NCI-H345 treated with DMSO at 0.1 percent for 48 hours (cell line): ENCODE measurements at regions not wholly inside any gene's neighbourhood (a gene's known extent, or its start where the extent isn't known, plus 50 kb on each side); places are given as distances from the start of the nearest gene placed in this dataset.
A peak's percentile ranks its signal among the peaks of the same experiment; 100 is the strongest.

ENCODE experiments used
- DNase-seq: peaks from one replicate; lab custom pipeline; 2025; ENCODE audit not compliant: unreplicated experiment; lab: John Stamatoyannopoulos, UW

DNA sequence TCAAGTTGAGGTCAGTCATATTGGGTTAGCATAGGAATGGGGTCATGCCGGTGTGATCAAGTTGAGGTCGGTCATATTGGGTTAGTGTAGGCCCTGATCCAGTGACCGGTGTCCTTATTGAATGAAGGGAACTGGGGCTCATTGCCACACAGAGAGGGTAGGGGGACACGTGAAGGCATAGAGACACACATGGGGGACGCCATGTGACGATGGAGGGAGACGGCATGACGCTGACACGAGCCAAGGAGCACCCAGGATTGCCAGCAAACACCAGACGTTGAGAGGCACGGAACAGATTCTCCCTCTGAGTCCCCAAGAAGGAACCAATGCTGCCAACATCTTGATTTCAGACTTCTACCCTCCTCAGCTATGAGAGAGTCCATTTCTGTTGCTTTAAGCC, 136.9 kb upstream of the ZBTB40 start:
- DNase-seq: no peak

GRCh38 chr1:22315315-22316078, 136.2 kb upstream of the ZBTB40 start:
- no peak for DNase-seq

DNA sequence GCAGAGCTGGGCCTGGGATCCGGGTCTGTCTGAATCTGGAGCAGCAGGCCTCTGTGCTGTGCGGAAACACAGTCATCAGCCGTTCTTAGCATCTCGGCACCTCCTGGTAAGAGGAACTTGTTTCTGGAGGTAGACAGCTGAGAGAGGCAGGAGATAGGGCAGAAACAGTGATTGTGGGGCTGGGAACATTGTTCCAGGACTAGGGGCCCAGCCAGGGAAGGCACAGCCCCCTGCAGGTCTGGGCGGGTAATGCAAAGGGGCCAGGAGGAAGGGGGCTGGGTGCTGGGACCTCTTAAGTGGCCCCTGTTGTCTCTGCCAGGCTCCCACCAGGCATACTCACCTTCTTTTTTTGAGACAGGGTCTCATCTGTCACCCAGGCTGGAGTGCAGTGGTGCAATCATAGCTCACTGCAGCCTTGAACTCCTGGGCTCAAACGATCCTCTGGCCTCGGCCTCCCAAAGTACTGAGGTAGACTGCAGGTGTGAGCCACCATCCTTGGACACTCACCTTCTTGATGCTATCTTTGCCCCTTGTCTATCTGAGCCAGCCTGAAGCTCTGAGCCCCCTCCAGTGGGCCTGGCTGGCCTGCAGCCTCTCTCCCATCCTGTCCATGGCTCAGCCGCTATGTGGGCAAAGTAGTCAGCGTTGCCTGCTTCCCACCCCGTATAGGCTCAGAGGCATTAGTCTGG, 134.3 kb upstream of the ZBTB40 start:
- no peak for DNase-seq

- no peak for DNase-seq
These were observed 133.8 kb upstream of the ZBTB40 start for GRCh38 chr1:22317920-22318243.

DNA sequence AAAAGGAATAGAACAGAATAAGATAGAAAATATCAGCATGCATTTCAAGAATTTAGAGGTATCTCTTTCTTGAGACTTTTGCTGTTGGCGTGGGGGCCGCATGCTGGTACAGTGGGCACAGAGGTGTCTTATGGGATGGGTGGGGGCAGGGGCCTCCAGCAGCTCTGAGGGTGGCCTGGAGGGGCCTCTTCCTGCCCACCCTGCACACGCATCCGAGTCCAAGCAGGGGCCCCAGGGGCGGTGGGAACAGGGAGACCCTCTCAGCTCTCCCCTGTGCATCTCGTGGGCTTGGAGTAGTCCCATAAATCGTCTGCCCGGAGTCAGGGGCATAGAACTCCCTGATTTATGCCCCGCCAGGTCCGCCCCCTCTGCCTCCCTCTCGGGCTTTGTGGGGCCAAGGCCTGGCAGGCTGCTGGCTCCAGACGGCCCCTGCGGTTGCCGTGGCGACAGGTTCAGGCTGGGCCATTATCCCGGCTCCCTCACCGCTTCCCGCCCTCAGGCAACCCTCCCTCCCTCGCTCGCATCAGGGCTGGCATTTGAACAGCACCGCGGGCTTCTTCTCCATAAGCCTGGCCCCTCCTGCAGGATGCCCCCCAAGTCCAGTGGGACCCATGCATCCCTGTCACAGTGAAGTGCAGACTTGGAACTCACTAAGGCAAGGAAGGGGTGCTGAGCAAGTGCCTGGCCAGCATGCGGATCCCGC, 133.2 kb upstream of the ZBTB40 start:
- DNase-seq: peak; percentile 47

DNA sequence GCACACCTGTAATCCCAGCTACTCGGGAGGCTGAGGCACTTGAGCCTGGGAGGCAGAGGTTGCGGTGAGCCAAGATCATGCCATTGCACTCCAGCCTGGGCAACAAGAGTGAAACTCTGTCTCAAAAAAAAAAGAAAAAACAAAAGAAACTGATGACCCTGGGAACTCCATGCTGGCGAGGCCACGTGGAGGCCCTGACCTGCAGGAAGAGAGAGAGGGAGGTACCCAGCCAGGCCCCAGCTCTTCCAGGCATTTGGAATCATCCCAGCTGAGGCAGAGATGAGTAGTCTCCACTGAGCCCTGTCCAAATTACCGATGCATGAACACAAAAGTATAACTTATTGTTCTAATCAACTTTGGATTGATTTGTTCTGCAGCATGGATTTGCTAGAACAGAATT, 132.0 kb upstream of the ZBTB40 start:
- no peak for DNase-seq

GRCh38 chr1:22320587-22321344, 130.9 kb upstream of the ZBTB40 start:
- peak; percentile 66 for DNase-seq

GRCh38 chr1:22321917-22322316, 129.7 kb upstream of the ZBTB40 start:
- no peak for DNase-seq

DNA sequence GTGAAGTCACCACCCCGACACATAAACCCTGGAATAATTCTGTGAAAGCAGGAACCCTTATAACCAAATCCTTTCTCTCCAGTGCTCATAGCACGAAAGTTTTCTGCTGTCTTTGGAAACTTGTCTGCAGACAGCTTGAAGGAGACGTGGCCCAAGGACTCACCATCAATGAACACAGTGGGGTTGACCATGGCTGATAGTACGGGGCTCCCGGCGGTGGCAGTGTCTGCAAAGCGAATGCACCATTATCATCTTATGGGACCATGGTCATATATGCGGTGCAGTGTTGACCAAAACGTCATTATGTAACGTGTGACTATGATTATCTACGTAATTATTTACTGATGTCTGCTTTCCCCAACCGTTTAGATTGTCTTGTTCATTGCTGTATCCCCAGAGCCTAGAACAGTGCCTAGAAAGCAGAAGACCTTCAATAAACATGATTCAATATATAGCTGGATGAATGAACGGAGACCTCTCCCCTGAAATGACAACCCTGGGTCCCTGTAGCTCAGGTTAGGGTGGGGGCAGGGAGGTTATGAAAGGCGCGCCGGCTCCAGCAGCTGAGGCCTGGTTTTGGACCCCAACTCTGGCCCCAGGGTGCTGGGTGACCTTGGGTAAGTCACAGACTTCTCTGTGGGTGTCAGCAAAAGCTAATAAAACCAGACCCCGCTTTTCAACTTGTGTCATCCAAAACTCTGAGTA, 128.4 kb upstream of the ZBTB40 start:
- DNase-seq: no peak

DNA sequence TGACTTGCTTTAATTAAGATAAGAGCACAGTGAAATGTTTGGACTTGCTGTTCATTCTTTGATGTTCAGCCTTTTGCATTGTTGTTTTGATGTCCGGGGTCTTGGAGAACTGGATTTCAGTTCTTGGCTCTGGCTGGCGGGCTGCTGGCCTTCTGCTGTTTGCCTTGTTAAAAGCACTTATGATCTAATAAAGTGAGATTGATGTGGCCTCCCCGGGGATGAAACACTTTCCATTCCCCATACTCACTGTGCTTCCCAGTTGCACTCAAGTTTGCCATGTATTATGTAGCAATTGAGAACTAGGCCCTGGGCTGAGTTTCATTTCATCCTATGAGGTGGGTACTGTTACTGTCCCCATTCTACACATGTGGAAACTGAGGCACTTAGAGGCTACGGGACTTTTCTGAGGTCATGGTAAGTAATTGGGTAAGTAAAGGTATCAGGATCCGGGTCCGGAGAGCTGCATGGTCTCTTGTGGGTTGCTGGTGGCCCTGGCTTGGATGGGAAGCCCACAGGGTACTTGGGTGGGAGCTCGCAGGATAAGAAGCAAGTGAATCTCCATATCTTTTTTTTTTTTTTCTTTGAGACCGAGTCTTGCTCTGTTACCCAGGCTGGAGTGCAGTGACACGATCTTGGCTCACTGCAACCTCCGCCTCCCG, 127.7 kb upstream of the ZBTB40 start:
- no peak for DNase-seq

DNA sequence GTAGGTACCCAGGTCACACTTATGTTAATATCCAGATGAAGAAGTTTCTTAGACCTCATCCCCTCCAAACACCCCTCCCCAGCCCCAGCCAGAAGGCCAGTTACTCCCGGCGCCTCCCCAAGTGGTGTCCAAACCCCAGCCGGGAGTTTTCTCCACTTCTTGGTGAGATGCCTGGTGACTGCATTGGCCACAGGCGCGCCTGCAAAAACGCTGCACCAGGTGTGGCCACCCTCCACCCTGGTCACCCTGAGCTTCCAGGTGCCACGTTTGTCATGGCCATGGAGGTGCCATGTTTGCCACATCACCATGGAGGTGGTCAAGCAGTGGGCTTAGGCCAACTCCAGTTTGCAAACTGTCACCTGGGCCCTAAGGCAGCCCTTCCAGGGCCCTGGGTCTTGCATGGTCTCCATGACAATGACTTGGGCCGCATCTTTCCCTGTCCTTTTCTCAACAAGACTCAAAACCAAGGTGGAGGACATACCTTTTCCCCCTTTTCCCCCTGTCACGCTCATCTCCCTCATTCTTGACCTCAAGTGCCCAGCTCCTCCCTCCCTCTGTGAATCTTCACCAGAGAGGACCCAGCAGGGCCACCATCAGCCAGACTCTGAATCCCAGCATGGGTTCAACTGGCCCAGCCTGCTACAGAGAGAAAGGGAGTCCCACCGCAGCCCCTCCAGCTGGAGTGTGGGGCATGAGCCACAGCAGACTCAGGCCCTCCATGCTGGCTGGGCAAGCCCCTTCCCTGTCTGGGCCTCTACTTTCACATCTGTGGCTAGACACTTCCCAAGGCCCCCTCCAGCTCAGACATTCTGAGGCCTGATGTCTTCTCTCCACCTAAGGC, 125.9 kb upstream of the ZBTB40 start:
- no peak for DNase-seq

DNA sequence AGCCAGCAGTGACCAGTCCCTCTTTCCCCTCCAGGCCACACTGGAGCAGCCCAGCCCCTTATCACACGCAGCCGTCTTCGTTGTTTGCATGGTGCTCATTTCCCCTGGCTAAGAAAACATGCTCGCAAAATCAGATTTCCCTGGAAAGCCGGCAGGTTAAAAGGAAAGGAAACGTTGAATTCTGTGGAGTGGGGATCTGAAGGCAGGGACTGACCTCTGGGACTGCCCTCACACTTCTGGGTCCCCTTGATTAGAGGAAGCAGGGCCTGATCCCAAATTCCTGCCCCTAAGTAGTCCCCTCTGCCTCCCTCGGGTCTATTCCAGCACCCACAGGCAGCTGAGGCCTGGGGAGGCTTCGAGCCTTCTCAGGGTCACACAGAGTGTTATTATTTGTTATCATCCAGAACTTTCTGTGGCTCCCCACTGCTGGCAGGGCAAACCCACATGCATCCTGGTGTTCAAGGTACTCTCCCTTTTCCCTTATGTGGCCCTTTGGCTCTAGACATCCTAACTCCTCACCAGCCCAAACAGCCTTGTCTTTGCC, 125.2 kb upstream of the ZBTB40 start:
- DNase-seq: no peak

DNA sequence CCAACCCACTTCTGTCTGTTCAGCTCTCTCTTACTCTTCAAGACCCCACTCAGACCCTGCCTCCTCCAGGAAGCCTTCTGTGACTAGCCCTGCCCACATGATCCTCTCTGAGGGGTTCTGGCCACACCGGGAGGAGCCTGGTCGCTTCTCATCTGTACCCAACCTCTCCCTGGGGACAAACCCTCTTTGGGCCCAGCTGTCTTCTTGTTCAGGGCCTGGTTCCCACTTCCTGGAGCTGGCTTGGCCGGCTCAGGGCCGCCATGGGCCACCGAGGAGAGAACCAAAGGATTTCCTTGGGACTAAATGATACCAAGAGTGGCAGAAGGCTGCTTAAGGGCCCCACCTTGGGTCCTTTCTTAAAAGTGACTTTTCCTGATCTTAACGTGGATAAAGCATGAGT, 124.7 kb upstream of the ZBTB40 start:
- no peak for DNase-seq

DNA sequence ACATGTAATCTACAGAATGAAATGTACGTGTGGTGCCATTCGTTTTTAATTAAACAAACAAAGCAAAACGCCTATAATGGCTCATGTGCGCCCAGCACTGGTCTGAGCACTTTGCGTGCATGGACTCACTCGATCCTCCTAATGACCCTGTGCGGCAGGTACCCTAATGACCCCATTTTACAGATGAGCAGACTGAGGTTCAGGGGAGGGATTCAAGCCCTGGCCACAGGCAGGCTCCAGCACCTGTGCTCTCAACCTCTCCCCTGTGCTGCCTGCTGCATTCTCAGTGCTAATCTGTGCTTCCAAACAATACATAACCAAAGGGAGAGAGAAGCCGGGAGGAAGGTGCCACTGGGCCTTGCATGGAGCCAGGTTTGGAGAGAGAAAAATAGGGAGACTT, 124.2 kb upstream of the ZBTB40 start:
- no peak for DNase-seq

DNA sequence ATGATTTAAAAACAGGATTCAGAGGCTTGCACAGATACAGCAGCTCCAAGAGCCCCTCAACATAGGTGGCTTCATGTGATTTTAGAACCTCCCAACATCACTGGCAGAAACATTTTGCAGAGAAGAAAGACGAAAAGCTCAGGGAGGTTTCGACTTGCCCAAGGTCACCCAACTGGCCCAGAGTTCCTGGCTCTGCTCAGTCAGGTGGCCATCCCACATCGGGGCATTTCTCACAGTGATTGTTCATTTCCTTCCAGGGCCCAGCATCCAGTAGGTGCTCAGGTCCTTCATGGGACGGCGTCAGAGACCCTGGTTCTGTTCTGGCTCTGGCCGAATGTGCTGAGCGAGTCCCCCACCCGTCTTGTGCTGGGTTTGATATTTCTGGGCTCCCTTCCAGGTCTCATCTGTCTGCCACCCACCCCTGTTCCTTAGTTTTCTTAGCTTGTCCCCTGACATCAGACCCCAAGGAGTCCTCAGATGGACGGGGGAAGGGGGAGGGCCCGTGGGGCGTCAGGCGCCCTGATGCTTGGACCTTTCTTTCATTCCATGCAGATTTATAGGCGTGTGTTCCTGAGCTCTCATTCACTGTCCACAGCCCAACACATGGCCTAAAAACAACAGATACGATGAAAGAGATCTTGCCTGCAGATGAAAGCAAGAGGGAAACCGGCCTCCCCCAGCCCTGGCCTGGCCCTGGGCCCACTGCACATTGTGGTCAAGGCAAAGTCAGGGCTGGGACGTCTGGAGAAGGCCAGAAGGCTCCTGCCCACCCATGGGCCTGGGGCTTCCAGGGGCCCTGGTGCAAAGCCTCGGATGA, 123.1 kb upstream of the ZBTB40 start:
- no peak for DNase-seq

DNA sequence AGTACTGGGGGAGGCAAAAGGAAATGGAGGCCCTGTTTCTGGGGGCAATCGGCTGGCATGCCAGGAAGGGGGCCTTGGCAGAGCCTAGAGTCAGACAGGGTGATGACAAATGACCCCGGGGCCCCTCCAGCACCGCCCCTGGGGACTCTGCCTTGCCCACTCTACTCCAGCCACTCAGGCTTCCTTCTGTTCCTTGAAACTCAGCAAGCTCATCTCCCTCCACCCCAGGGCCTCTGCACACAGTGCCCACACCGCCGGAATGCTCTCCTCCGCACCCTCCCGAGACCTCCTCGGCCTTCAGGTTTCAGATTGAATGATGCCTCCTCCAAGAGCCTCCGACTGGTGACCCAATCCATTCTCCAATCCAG, 122.5 kb upstream of the ZBTB40 start:
- DNase-seq: no peak

- DNase-seq: no peak
These were observed 121.4 kb upstream of the ZBTB40 start for GRCh38 chr1:22330092-22330759.

DNA sequence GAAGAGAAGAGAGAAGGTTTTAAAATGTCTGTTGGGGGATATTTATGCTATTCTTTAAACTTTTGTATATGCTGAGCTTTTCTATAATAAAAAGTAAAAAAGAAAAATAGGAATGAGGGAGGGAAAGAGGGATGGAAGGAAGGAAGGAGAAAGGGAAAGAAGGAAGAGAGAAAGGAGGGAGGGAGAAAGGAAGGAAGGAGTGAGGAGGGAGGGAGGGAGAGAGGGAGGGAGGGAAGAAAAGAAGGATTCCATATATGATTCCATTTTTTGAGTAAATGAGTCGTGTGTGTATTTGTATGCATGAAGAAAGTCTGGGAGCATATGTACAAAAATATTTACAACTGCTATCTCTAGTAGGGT, 120.9 kb upstream of the ZBTB40 start:
- DNase-seq: no peak
